Inflammatory macrophage (primary cell): ENCODE measurements at regions not wholly inside any gene's neighbourhood (a gene's known extent, or its start where the extent isn't known, plus 50 kb on each side); places are given as distances from the start of the nearest gene placed in this dataset.

Experiments used
- DNase-seq, 2 donors: peaks; one replicate each; pipeline ENCODE4 v3.0.0-alpha.2; 2020 to 2022

GRCh38 chr6:82013561-82014530 is 233.7 kb downstream of the IBTK start:
- no peak for DNase-seq

DNA sequence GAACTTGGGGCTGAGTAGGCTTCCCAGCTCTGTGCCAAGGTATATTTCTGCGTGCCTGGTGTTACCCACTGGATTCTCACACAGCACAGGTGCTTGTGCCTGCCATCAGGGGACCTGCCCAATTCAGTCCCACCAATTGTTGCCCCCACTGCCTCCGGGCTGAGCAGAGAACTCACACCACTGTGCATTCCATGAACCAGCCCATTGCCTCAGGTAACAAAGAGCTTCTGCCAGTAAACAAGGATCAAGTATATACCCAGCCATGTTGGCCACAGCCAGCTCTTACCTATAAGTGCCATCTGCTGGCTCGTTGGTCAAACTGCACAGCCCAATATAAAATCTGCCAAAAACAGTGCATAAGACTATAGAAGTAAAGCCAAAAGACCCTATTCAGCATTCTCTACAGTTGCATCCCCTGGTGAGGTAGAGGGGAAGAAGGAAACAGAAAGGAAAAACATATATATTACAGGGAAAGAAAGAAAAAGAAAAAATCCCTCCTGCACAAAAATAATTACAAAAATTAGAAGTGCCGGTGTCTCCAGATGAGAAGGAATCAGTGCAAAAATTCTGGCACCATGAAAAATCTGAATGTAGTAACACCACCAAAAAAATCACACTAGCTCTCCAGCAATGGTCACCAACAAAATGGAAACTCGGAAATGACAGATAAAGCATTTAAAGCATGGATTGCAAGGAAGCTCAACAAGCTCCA is 241.4 kb downstream of the IBTK start:
- peak; percentile 40 to 42 for DNase-seq

DNA sequence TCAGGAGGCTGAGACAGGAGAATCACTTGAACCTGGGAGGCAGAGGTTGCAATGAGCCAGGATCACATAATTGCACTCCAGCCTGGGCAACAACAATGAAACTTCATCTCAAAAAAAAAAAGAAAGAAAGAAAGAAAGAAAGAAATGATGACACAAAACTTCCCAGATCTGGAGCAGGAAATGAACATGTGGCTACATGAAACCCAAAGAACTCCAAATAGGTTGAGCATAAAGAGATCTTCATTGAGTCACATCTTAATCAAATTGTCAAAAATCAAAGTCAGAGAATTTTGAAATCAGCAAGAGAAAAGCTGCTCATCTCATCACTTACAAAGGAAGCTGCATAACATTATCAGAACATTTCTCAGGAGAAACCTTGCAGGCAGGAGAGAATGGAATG is 247.0 kb downstream of the IBTK start:
- DNase-seq: no peak

GRCh38 chr6:81999826-82000225 is 247.3 kb upstream of the TENT5A start:
- no peak for DNase-seq

DNA sequence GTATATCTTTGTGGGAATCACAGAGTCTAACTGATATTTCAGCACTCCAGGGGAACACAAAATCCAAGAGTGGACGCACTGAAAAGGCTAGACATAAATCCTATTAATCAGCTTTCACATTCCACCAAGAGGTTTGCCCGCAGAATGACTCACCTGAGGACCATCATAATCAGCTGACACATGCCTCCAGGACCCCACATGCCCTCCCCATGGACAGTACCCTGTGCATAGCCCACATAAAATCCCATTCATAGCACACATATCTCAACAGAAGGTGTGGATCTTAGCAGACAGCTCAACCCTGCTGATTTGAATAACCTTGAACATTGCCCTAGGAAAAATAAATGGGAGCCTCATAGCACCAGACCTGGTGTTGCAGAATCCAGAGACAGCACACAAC is 246.8 kb upstream of the TENT5A start:
- DNase-seq: no peak

DNA sequence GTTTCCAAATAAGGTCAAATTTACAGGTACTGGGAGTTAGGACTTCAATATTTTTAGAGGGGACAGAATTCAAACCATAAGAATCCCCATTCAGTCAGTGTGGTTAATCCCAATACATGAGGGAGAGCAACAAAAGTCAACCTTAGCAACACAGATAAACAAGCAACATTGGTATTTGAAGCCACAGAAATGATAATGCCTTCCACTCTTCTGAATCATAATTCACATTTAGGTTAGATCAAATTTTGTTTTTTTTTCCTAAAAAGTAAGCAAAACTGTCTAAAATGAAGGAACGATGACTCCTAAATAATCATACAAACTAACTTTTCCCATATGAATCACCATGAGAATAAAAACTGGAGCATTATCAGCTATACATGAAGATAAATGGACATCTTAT is 246.0 kb upstream of the TENT5A start:
- DNase-seq: no peak

GRCh38 chr6:81997090-81997926 is 244.8 kb upstream of the TENT5A start:
- peak; percentile 61 to 67 for DNase-seq

- no peak for DNase-seq
These were observed 243.9 kb upstream of the TENT5A start for GRCh38 chr6:81996414-81996813.

- DNase-seq: no peak
These were observed 243.2 kb upstream of the TENT5A start for GRCh38 chr6:81995548-81996289.

DNA sequence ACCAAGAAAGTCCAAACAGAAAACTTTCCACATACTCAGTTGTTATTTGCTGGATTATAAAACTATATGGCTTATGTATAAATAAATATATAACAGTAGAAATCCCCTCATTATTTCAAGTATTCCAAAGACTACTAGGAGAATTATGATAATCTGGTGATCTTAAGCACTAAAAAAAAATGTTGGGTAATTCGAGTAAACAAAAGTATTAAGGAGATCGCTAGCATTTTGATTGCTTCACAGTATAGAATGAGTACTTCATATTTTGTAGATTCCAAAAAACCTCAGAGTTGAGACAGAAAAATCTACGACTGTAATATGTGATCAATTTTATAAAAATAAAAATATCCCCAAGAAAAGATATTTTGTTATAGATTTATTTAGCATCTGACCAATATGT is 236.4 kb upstream of the TENT5A start:
- no peak for DNase-seq

- no peak for DNase-seq
These were observed 236.0 kb upstream of the TENT5A start for GRCh38 chr6:81988446-81988845.

DNA sequence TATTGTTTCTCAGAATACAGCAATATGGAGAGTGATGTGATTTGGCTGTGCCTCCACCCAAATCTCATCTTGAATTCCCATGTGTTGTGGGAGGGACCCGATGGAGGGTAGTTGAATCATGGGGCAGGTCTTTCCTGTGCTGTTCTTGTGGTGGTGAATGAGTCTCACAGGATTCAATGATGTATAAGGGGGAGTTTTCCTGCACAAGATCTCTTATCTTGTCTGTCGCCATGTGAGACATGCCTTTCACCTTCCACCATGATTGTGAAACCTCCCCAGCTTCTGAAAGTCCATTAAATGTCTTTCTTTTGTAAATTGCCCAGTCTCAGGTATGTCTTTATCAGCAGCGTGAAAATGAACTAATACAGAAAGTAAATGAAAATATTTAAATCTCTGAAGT is 234.8 kb upstream of the TENT5A start:
- DNase-seq: no peak

- no peak for DNase-seq
These were observed 232.7 kb upstream of the TENT5A start for GRCh38 chr6:81985191-81985590.

DNA sequence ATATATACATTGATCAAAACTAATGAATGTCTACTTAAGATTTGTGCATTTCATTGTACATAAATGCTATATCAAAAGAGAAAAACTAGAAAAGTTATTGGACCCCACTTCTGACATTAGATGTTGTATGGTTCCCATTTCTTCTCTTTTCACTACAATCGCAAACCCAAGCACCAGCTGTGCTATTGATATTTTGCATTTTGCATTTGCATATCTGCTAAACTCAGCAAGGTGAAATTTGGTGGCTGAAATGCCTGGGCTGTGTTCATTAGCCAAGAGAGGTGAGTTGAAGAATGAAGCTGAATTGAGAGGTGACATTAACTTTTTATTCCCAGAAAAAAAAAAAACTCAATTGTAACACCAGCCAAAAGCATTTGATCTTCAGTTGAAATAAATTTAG is 232.1 kb upstream of the TENT5A start:
- DNase-seq: no peak

GRCh38 chr6:81981812-81982211 is 229.3 kb upstream of the TENT5A start:
- DNase-seq: no peak

DNA sequence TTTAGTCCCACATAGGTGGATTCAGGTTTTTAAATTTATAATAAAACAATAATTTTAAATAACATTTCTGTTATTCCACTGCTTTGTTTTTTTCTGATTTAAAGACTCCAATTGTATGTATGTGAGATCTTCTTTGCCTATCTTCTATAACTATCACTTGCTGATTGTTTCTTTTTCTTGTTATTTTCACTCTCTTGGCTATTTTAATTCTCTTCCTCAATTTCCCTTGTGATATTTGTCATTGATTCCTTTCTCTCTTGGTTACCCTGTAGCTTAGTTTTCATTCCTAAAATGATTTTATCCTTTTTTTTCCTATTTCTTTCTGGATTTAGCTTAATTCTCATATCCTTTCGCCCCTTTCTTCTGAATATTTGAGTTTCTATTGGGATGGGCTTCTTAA is 227.3 kb upstream of the TENT5A start:
- no peak for DNase-seq

DNA sequence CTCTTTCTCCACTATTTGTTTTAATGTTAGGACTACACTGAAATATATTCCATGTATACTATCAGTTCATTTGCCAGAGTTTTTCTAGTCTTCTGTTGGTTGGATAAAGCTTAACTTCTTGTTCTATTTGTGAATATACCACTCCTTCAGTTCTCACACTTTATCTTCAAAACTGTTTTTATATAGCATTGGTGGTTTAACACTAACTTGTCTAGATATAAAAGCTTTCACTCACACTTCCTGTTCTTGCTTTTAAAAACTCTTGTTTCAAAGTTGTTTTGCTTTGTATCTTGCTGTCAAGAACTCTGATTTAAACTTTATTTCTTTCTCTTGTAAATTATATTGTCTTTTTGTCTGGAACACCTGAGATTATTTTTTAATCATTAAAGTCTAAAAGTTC is 226.8 kb upstream of the TENT5A start:
- DNase-seq: no peak

GRCh38 chr6:81978230-81978629 is 225.7 kb upstream of the TENT5A start:
- no peak for DNase-seq

DNA sequence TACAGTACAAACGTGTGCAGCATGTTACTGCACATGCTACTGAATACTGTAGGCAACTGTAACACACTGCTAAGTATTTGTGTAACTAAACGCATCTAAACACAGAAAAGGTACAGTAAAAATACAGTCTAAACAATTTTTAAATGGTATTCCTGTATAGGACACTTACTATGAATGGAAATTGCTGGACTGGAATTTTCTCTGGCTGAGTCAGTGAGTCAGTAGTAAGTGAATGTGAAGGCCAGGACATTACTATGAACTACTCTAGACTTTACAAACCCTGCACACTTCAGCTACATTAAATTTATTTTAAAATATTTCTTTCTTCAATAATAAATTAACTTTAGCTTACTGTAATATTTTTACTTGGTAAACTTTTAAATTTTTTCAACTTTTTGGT is 225.0 kb upstream of the TENT5A start:
- no peak for DNase-seq

DNA sequence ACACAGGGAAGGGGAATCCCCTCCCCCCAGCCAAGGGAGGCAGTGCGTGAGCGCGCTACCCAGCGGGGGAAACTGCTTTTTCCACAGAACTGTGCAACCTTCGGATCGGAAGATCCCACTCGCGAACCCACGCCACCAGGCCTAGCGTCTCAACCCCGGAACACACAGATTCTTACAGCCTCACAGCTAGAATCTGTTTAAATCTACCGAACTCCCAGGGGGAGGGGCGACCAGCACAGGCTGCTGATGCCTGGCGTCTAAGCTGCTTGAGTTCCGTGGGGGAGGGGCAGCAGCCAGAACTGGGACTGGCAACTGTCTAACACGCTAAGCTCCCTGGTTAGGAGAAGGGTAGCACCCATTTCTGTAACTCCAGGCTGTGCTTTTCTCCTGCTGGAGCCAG is 217.3 kb upstream of the TENT5A start:
- no peak for DNase-seq

GRCh38 chr6:81969011-81969410 is 216.5 kb upstream of the TENT5A start:
- peak; percentile 21 to 51 for DNase-seq

GRCh38 chr6:81966968-81967367 is 214.5 kb upstream of the TENT5A start:
- no peak for DNase-seq
